Left ventricle myocardium inferior (tissue), 1 donor: ENCODE measurements at regions not wholly inside any gene's neighbourhood (a gene's known extent, or its start where the extent isn't known, plus 50 kb on each side); places are given as distances from the start of the nearest gene placed in this dataset.

Experiments used
- DNase-seq: peaks from one replicate; pipeline ENCODE4 v3.0.0-alpha.2; 2020
- H3K27ac ChIP-seq: fragments of 200-600 bp; replicated peaks from 2 replicates; pipeline ENCODE4 v1.8.0; 2021
- H3K27me3 ChIP-seq: fragments of 200-600 bp; 2 replicates; pipeline ENCODE4 v1.8.0; 2021; ENCODE audit warnings: low read depth
- H3K36me3 ChIP-seq: fragments of 200-600 bp; 2 replicates; pipeline ENCODE4 v1.8.0; 2021
- H3K4me1 ChIP-seq: fragments of 200-600 bp; 2 replicates; pipeline ENCODE4 v1.8.0; 2021
- H3K4me3 ChIP-seq: fragments of 200-600 bp; 2 replicates; pipeline ENCODE4 v1.8.0; 2021; ENCODE audit warnings: mild to moderate bottlenecking, moderate library complexity
- H3K9me3 ChIP-seq: fragments of 200-600 bp; replicated peaks from 2 replicates; pipeline ENCODE4 v1.8.0; 2021
- intact Hi-C: fragments of 100-400 bp; cut with micrococcal nuclease; formaldehyde crosslinking; loops from one replicate; pipeline ENCODE4 v1.11.0; 2022
- TF ChIP-seq, protein P1 (sequence below): fragments of 200-600 bp; IDR thresholded peaks from 2 replicates; pipeline ENCODE4 v1.8.0; 2021; ENCODE audit warnings: antibody characterized with exemption, mild to moderate bottlenecking, borderline replicate concordance
- donor health status: DM: no; HTN: yes; CAD: no; lungs with severe emphysema.

DNA sequence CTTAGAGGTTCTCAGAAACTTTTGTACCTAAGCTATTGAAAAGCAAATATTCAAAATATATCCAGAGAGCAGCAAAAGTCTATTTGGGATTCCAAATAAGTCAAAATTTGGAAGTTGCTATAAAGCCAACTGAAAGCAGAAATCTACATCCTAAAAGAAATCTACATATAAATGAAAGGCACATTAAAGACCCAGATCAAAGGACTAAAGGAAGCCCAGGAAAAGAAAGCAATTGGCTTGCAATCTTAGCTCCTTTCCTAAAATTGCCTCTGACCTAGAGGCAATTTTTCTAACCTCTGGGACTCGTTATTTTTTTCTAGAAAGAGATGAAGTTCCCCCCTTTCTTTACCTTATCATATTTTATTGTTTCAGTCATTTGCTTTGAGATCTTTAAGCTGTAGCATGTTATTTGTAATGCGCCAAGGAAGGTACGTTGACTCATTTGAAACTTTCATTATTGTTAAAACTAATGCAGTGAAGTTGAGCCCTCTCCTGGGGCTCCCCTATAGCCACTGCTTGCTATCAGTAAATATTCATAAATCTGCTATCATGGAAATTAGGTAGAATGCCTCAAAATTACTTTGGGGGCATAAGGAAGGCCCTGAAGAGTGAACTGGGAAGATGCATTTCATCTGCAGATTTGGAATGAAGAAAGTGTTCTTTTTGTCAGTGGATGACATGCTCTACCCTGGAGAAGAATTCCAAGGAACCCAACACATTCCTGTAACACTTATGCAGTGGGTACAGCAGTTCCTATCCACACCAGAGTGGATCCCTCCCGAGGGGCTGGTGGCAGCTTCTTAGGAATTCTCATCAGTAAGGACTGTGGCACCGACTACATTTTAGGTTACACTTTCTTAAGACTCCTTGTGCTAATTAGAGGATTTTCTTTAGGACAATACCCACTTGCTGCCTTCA is 177.8 kb upstream of the IGFBP7 start:
- intact Hi-C loops, result loop anchor here (10.0 kb wide), 1 partner anchor 253 kb away; no protein-coding TSS in a partner anchor
- Histone ChIP-seq H3K4me1 (no peaks in the 10 kb centered on the region), H3K27ac (no peak overlapping the region), H3K27me3 (no peaks in the 10 kb centered on the region), H3K9me3 (no peaks in the 10 kb centered on the region), H3K36me3 (no peaks in the 10 kb centered on the region), H3K4me3 (no peak overlapping the region)
- no peak for DNase-seq
- TF ChIP-seq, protein P1, sequence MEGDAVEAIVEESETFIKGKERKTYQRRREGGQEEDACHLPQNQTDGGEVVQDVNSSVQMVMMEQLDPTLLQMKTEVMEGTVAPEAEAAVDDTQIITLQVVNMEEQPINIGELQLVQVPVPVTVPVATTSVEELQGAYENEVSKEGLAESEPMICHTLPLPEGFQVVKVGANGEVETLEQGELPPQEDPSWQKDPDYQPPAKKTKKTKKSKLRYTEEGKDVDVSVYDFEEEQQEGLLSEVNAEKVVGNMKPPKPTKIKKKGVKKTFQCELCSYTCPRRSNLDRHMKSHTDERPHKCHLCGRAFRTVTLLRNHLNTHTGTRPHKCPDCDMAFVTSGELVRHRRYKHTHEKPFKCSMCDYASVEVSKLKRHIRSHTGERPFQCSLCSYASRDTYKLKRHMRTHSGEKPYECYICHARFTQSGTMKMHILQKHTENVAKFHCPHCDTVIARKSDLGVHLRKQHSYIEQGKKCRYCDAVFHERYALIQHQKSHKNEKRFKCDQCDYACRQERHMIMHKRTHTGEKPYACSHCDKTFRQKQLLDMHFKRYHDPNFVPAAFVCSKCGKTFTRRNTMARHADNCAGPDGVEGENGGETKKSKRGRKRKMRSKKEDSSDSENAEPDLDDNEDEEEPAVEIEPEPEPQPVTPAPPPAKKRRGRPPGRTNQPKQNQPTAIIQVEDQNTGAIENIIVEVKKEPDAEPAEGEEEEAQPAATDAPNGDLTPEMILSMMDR, result no peak

DNA sequence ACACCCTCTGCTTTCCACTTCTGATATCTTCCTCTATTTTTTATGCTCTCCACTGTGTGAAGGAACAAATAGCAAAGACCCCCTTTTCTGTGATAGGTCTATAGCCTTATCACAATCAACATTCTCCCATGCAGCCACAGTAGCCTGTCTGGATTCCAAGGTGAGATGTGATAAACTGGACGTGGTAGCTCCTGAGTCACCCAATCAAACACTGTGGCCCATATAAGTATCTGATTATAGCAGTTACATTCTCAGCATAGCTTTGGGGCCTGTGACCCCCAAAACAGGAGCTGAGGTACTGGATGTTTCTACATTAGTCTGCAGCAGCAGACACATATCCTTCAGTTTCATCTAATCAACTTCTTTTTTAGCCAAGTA is 172.7 kb upstream of the IGFBP7 start:
- DNase-seq, result no peak
- no peaks in the 10 kb centered on the region for H3K9me3 ChIP-seq
- TF ChIP-seq, protein P1, result no peak
- intact Hi-C loops, result loop anchor here (10.0 kb wide), 1 partner anchor 248 kb away; no protein-coding TSS in a partner anchor
- H3K36me3 ChIP-seq, result no peaks in the 10 kb centered on the region
- H3K4me1 ChIP-seq, result no peaks in the 10 kb centered on the region
- no peak overlapping the region for H3K4me3 ChIP-seq
- no peak overlapping the region for H3K27ac ChIP-seq
- peaks cover 3% of the 10 kb centered on the region for H3K27me3 ChIP-seq

DNA sequence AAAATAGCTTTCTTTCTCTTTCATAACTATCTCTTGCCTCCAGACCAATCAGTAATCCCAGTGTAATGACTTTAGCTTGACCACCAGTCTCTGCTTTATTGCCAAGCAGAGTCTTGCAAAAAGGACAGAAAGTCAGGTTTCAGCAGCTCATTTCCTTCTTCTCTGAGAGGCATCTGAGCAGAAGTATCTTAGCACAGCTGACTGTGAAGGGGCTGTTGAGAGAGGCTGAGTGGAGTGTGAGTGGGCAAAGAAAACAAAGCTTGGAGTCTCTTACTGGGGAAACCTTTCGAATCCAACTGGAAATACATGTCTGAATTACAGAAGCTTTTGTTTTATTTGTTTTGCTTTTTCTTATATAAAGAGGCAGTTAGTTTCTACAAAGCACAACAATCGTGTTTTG is 170.3 kb upstream of the IGFBP7 start:
- TF ChIP-seq, protein P1, result no peak
- H3K27ac ChIP-seq, result no peak overlapping the region
- no peaks in the 10 kb centered on the region for H3K9me3 ChIP-seq
- intact Hi-C loops, result loop anchor here (10.0 kb wide), 1 partner anchor 246 kb away; no protein-coding TSS in a partner anchor
- H3K4me3 ChIP-seq, result no peak overlapping the region
- H3K27me3 ChIP-seq, result peaks cover 3% of the 10 kb centered on the region
- no peaks in the 10 kb centered on the region for H3K4me1 ChIP-seq
- H3K36me3 ChIP-seq, result no peaks in the 10 kb centered on the region
- DNase-seq, result no peak

DNA sequence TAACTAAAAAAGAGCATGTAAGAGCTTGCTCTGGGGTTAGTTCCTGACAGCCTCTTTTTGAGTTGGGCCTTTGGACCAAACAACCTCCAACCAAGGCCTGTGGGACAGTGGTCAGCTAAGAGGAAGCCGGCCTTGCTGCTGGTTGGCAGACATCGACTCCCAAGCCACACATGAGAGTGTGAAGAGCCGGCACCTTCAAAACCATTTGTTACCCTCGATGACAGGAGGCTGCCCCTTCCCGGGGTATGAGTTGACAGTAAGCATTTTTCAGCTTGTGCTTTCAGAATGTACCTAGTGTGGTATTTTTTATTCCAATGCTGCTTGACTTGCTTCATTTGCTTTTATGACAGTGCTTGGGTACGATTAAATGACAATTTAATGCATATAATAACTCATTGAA is 168.6 kb upstream of the IGFBP7 start:
- DNase-seq, result no peak
- intact Hi-C loops, result no loop called here
- H3K36me3 ChIP-seq, result no peaks in the 10 kb centered on the region
- H3K9me3 ChIP-seq, result no peaks in the 10 kb centered on the region
- peaks cover under 1% of the 10 kb centered on the region for H3K4me1 ChIP-seq
- TF ChIP-seq, protein P1, result no peak
- H3K27me3 ChIP-seq, result peaks cover 3% of the 10 kb centered on the region
- H3K4me3 ChIP-seq, result no peak overlapping the region
- no peak overlapping the region for H3K27ac ChIP-seq

DNA sequence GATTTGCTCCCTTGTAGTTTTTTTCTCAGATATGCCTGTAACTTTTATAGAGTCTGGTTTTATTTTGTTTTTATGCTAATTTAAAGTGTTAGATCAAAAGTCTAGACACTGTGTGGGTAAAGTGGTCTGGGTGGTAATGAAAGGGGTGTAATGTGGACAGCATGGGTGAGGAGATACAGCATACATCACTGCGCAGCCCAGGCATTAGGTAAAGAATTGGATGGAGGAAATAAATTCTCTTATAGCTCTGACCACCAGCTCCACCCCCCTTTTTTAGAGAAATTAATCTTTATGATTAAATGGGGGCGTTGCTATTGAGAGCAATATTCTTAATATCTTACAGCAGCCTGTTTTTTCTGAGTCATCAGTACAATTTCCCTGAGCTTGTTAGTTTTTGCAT is 163.9 kb upstream of the IGFBP7 start:
- H3K27ac ChIP-seq, result no peak overlapping the region
- no peak for DNase-seq
- H3K9me3 ChIP-seq, result peaks cover 3% of the 10 kb centered on the region
- H3K4me1 ChIP-seq, result peaks cover 24% of the 10 kb centered on the region
- H3K36me3 ChIP-seq, result no peaks in the 10 kb centered on the region
- H3K27me3 ChIP-seq, result no peaks in the 10 kb centered on the region
- intact Hi-C loops, result no loop called here
- no peak overlapping the region for H3K4me3 ChIP-seq
- TF ChIP-seq, protein P1, result no peak
